22Rv1 (cell line): ENCODE measurements at regions not wholly inside any gene's neighbourhood (a gene's known extent, or its start where the extent isn't known, plus 50 kb on each side); places are given as distances from the start of the nearest gene placed in this dataset.

Experiments
- H3K27ac ChIP-seq: fragments of 450-650 bp; 2 replicates; pipeline ENCODE4 v1.5.1; 2017
- ZFX ChIP-seq: fragments of 450-650 bp; IDR thresholded peaks from 2 replicates; pipeline ENCODE4 v1.6.1; 2017; ENCODE audit warnings: antibody characterized with exemption, borderline replicate concordance
- TF ChIP-seq, protein P1 (sequence below): fragments of 450-650 bp; IDR thresholded peaks from 2 replicates; pipeline ENCODE4 v1.5.1; 2017; ENCODE audit warnings: mild to moderate bottlenecking

DNA sequence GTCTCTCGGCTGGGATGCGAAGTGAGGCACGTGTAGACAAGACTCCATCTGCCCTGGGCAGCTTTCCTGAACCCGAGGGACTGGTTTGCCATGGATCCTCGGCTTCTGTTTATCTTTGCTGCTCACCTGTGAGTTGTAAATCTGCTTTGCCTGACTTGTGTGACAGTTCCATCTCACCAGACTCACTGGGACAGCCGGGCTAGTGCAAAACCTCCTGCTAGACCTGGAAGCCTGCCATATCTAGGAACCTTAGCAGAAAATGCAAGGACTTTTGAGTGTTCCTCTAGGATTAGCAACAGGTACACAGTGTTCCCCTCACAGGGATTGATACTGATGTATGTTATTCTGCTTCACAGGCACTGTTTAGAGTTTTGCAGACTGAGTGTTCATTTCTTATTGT is 218.6 kb downstream of the URB2 start:
- TF ChIP-seq ZFX, result no peak
- TF ChIP-seq, protein P1, sequence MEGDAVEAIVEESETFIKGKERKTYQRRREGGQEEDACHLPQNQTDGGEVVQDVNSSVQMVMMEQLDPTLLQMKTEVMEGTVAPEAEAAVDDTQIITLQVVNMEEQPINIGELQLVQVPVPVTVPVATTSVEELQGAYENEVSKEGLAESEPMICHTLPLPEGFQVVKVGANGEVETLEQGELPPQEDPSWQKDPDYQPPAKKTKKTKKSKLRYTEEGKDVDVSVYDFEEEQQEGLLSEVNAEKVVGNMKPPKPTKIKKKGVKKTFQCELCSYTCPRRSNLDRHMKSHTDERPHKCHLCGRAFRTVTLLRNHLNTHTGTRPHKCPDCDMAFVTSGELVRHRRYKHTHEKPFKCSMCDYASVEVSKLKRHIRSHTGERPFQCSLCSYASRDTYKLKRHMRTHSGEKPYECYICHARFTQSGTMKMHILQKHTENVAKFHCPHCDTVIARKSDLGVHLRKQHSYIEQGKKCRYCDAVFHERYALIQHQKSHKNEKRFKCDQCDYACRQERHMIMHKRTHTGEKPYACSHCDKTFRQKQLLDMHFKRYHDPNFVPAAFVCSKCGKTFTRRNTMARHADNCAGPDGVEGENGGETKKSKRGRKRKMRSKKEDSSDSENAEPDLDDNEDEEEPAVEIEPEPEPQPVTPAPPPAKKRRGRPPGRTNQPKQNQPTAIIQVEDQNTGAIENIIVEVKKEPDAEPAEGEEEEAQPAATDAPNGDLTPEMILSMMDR, result no peak
- peak overlapping the region; percentile 78 for H3K27ac ChIP-seq

DNA sequence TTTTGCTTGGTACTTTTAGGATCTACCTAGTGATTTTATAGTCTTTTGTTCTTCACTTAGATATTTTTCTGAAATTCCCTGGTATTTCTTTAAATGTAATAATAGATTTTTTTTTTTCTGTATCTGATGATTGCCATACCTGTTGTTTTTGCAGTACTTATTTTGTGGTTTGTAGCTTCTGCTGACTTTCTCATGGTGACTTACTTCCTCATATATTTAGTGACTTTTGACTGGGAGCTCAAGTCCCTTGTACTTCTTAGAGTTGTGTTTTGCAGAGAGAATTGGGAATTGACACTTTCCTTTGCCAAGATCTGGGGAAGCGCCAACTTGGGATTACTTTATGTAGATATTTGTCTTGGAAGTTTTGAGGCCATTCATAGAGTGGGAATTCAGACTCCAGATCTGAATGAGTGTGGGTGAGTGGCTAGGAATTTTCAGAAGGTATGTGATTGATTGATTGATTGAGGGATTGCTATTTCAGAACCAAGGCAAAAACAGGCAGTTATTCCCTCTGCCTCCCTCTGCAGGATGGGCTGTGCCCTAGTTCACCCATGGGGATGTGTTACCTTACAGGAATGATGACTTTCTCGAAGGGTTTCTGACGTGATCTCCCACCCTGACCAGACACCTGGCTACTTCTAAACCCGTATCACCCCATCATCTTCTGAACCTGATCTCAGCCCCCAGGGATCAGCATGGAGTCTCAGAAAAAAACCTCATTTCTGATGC is 219.5 kb downstream of the URB2 start:
- TF ChIP-seq ZFX, result no peak
- TF ChIP-seq, protein P1, result no peak

DNA sequence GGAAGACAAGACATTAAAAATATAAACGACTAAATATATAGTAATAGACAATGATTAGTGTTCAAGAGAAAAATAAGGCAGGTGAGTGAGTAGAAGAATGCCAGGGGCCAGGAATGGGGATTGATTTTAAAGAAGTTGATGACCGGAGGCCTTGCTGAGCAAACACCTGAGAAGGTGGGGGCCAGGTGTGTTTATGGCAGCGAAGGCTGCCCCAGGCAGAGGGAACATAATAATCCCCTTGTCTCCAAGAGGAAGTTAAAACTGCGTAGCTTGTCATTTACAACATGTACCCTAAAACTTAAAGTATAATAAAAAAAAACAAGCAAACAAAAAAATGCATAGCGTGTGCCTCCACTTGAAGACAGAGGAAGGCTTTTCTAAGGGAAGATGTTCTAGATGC is 220.3 kb downstream of the URB2 start:
- TF ChIP-seq, protein P1, result no peak
- TF ChIP-seq ZFX, result no peak

More for the DNA sequence above, 219.5 kb downstream of the URB2 start:
- peak overlapping the region; percentile 78; the same call in 1 of the 2 replicates for H3K27ac ChIP-seq

DNA sequence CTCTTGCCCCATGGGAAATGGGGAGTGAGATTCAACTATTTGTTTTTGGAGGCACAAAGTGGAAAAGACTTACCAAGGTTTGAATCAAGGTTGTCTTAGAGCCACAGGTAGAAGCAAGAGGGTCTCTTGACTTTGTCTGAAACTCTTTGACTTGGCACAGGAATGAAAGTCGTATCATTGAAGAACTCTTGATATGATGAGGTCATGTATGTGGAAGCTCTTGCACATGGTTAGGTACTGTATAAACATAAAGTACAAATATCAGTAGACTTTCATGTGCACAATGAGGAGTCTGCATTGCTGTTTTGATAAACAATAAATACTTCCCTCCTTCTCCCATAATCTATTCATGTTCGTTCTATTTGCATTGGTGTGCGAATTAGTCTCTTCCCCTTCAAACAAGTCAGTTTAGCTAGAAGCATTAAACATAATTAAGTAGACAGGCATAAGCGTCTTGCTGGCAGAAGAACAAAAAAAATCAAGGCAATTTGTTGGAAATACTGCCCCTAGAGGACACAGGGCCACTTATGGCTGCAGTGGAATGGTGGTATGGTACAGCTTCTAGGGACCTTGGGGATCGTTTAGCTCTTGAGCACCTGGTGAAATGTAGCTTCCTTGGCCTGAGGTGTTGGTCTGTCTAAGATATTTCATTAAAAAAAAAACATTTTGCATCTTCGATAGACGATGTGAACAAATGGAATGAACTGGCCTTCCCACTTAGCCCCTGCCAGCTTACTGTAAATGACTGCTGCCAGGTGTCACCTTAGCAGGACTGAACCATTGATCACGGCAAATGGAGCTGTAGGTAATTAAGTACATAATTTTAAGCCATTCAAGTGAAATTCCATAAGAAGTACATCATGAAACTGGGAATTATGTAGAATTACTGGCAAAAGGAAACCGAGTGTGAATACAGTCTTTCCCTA is 218.0 kb upstream of the GALNT2 start:
- H3K27ac ChIP-seq, result no peak overlapping the region
- TF ChIP-seq, protein P1, result peak; percentile 91
- TF ChIP-seq ZFX, result no peak

More for the DNA sequence above, 220.3 kb downstream of the URB2 start:
- no peak overlapping the region for H3K27ac ChIP-seq

DNA sequence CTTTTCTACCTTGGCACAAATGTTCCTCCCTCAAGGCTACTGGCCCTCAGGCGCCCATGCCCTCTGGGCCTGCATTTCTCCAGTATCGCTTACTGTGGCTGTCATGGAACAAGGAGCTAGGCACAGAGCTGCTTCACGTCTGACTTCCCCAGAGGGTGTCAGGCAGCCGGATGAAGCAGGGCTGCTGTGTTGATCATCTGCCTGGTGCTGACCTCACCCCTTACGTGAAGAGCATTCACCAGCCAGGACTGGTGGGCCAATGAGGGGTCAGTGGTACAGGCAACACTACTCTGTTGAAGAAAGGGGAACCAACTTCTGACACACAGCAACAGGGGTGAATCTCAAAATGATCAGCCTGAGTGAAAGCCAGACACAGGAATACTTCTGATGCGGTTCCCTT is 215.5 kb upstream of the GALNT2 start:
- TF ChIP-seq, protein P1, result no peak
- TF ChIP-seq ZFX, result no peak
- no peak overlapping the region for H3K27ac ChIP-seq

DNA sequence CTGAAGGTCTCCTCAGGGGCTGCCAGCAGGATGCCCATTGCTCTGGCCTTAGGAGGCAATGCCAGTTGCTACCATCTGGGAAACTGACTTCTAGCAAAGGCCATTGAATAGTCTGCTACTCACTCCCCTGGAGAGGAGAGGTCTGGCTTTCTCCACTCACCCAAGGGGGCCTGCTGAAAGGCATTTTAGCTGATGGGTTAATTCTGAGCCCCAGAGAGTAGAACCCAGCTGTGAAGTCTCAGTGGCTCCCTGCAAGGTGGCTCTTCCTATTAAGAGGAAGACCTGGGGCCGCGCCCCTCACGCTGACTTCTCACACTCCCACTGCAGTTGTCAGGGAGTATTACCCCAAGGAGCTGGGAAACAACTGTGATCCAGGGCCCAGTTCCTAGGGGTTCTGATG is 213.3 kb upstream of the GALNT2 start:
- H3K27ac ChIP-seq, result no peak overlapping the region
- no peak for TF ChIP-seq ZFX
- TF ChIP-seq, protein P1, result no peak

DNA sequence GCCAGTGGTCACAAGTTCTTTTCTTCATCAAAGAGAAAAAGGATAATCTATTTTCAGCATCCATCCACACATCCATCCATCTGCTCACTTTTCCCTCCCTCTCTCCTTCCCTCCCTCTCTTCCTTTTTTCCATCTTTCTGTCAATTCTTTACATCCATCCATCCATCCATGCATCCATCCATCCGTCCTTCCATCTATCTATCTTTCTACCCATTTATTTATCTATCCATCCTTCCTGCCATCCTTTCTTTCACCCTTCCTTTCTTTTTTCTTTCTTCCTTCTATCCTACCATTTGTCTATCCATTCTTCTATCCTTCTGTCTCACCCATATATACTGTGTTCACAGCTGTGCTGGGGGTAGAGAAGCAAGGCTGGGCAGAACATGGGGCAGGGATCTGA is 212.4 kb upstream of the GALNT2 start:
- TF ChIP-seq ZFX, result no peak
- TF ChIP-seq, protein P1, result no peak
- H3K27ac ChIP-seq, result no peak overlapping the region
